HG03097 (cell line): ENCODE measurements at regions not wholly inside any gene's neighbourhood (a gene's known extent, or its start where the extent isn't known, plus 50 kb on each side); places are given as distances from the start of the nearest gene placed in this dataset.
A peak's percentile ranks its signal among the peaks of the same experiment; 100 is the strongest.
"Not testable (repeated sequence)": the region's sequence is repeated elsewhere in the genome, so short reads cannot be mapped to it uniquely, and the experiment has no call there.

Experiments used
- ATAC-seq: cut with Tn5 transposase; IDR thresholded peaks from one replicate; pipeline ENCODE4 v1.9.1; 2021; ENCODE audit not compliant: unreplicated experiment, low FRiP score

DNA sequence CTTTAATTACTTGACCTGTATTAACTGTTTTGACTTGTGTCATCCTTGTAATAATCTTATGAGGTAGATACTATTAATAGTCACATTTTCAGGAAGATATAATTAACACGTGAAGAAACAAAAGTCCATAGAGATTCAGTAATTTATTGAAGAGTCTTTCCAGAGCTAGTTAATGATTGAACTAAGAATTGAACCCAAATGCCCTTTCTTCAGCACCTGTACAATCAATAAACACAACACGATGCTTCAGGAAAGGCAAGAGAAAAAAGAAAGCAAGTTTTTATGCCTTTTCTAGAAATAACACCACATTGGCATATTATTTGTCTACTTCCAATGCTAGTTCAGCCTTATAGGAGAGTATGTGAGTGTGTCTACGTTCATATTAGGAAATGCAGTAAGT lies 399.6 kb downstream of the NAF1 start:
- ATAC-seq: no peak

DNA sequence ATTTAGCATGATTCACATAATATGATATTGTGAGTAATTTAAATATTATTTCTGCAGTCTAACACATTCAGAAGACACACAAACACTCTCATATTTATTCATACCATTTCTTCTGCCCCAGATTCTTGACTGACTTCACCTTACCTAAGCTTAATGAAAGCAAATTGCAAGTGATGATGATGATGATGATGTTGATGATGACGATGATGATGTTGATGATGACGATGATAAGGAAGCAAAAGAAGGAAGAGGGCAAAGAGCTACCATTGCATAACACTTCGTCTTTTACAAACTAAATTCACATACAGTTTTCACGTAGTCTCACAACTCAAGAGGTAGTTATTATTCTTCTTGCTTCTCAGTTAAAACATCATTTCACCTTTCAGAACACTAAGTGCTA lies 404.7 kb downstream of the NAF1 start:
- no peak for ATAC-seq

GRCh38 chr4:162740228-162740627 lies 426.5 kb downstream of the NAF1 start:
- ATAC-seq: not testable (repeated sequence)

DNA sequence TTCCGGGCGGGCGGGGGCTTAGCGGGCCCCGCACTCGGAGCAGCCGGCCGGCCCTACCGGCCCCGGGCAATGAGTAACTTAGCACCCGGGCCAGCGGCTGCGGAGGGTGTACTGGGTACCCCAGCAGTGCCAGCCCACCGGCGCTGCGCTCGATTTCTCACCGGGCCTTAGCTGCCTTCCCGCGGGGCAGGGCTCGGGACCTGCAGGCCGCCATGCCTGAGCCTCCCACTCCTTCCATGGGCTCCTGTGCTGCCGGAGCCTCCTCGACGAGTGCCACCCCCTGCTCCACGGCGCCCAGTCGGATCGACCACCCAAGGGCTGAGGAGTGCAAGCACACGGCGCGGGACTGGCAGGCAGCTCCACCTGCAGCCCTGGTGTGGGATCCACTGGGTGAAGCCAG lies 427.1 kb downstream of the NAF1 start:
- not testable (repeated sequence) for ATAC-seq

DNA sequence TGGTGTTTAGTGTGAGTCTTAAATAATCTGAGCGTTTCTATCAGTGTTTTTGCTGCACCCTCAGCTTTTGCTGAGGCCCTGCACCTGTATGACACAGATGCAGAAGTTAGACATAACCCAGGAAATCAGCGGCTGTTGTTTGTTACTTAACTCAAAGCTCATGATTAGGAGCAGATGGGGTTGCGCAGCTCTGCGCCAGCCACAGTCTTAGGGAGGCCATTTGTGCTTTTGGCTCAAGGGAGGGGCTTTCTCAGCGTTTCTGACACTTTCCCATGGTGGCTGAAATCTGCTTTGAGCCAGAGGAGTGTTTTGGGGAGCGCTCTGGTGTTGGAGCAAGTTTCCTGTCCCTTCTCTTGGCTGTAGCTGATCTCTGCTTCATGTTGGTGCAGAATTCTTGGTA lies 433.8 kb downstream of the NAF1 start:
- ATAC-seq: no peak

DNA sequence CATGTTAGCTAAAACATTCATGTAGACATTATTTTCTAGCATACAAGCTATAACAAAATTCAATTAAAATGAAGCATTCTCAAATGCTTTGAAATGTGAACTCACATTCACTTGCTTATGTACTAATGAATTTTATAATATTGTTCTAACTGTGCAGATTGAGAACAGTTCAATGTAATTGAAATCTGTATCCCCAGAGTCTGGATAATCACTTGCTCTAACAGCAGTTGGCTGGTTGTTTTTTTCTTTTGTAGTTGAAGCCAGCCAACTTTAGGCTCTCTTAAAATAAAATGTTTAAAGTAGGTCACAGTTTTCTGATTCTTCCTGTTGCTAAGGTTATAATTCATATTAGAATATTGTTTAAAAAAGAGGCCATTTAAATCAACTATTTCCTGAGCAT lies 438.9 kb downstream of the NAF1 start:
- ATAC-seq: no peak

GRCh38 chr4:162727232-162727631 lies 439.5 kb downstream of the NAF1 start:
- ATAC-seq: no peak

GRCh38 chr4:162715401-162715800 lies 451.3 kb downstream of the NAF1 start:
- ATAC-seq: no peak

- no peak for ATAC-seq
Measured at GRCh38 chr4:162707962-162708361, 458.7 kb downstream of the NAF1 start.

DNA sequence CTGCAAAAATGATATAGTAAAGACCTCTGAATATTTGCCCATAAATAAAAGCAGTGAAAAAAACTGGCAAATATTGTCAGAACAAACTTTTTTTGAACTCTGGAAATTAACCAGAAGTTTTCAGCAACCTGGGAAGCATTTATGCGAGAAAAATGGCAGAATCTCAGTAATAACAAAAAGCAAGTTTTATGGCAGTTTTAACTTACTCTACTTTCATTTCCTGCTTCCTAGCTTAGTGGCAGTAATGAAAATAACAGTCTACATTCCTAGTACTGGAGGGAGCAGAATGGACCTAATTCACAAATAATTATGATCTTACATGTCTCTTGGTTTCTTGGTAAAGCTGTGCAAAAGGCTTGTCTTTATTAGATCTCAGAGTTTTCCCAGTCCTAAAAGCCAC lies 460.1 kb downstream of the NAF1 start:
- ATAC-seq: no peak

DNA sequence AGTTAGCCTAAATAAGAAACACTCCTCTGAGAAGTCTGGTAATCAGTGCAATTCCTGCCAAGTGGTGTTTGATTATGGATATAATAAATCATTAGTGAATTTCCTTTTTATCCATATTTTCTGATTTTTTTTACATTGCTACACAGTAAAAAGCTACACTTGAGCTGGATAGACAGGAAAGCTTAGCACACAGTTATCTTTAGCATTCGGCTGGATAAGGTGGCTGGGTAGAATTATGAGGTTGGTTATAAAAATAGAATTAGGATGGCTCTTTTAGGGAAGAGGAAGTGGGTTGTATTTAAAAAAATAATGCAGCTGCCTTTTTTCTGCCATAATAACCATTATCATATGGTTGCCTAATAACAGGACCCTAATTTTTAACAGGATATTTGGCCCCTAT lies 460.6 kb downstream of the NAF1 start:
- no peak for ATAC-seq

- ATAC-seq: no peak
Measured at GRCh38 chr4:162705130-162705803, 461.4 kb downstream of the NAF1 start.

DNA sequence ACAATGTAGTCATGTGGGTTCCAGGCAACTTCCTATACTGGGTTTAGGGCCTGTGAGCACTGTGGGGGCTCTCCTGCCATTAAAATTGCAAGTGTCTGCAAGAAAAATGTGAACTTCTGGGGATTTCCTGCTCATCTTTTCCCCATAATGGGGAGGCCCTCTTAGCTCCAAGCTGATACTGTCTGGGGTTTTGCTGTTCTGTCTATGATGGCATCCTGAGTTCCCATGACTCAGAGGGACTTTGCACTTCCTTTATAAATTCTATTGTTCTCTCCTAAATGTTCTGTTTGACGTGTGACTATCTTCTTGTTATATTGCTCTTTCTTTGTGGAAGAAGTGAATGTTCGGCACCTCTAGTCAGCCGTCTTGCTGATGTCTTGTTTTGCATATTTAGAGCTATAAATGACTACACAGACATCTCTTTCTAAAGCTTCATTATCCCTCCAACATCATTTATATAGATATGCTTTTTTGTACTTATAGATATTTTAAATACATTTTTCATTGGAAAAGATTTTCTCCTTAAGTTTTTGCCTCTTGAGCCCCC lies 465.8 kb downstream of the NAF1 start:
- no peak for ATAC-seq

DNA sequence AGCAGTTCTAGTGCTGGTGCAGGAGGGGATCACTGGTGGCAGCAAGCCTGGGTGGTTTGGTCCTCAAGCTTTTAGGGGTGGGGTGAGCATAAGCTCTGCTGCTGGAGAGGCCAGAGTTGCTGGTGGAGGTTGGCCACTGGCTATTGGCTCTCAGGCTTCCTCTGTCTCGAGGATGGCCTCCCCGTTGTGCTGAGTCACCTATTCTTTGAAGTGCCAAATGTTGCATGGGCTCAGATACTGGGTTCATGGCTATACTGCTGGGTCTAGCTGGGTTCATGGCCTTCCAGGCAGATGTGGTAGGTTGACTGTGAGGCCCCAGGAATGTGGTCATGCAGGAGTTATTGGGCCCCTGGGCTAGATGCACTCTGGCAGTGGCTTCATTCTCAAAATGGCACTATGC lies 466.3 kb downstream of the NAF1 start:
- ATAC-seq: no peak

DNA sequence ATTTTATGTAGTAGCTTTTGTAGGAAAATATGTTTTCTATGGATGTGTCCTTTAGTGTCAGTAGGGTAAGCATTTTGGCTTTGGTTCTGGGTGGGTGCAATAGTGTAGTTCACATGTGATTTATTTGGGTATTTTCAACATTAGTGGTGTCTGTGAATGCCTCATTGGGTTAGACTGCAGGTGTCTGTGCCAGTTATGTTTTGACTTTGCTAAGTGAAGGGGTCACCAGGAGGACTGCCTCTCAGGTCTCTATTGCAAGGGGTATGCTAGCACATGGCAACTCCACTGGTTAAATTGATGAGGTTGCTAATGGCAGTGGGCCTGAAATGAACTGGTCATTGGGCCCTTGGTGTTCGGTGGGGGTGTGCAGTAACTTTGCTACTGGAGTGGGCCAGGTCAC lies 467.1 kb downstream of the NAF1 start:
- ATAC-seq: no peak

- ATAC-seq: no peak
Measured at GRCh38 chr4:162685410-162685809, 481.3 kb downstream of the NAF1 start.

- no peak for ATAC-seq
Measured at GRCh38 chr4:162684998-162685397, 481.7 kb downstream of the NAF1 start.

- peak; percentile 19 for ATAC-seq
Measured at GRCh38 chr4:162684371-162684700, 482.4 kb downstream of the NAF1 start.

DNA sequence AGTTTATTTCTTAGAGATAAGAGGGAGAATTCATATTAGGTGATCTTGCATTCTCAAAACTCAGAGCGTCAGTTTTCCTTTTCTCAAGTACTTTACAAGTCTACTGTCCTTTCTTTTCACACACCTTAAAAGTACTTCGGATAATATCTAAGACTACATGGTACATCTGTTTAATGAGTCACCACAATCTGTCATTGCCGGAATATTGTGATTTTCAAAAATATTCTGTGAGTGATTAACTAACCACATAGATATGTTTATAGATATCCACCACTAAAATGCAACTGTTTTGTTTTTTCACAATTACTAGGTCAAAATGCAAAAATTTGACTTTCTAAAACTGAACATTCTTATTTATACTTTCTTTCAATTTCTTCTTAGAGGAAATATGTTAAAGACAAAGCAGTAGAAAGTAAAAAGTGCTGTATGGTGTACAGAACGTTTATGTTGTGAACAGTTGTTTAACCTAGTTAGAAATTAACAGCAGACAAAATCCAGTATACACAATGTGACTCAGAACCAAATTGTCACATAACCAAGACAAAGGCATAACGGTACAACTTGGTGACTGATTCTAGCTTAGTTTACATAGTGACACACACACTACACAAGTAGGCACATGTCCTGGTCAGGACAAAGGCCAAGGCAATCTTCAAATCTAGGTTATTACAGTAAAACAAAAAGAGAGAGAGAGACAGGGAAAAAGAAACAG lies 482.9 kb downstream of the NAF1 start:
- ATAC-seq: peak; percentile 96

DNA sequence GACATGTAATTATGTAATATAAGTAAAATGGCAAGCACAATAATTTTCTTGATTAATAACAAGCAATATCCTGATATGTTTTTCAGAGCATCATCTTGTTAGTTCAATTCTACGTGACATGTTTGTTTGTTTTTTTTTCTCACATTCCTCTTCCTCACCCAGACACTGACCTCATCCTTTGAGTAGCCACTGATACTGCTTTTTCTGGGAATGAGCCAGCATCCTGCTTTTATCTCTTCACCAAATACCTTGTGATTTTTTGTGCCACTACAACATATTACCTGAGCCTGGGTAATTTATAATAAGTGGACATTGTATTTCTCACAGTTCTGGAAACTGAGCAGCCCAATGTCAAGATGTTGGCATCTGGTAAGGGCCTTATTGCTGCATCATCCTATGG lies 484.0 kb downstream of the NAF1 start:
- no peak for ATAC-seq

DNA sequence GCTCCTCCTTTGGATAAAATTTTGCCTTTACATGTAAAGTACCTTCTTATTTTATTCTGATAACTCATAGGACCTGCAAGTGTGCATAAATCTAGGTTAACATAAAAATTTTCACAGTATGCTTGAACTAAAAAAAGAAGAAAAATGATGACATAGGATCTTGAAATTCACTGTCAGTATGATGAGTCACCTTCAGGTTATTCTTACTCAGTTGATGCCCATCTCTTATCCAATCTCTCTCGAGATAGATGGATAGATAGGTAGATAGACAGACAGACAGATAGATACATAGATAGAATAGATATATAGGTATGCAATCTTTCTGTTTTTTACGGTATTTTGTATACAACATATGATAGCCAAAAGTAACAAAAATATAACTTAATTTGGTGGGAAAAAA lies 485.5 kb downstream of the NAF1 start:
- no peak for ATAC-seq

DNA sequence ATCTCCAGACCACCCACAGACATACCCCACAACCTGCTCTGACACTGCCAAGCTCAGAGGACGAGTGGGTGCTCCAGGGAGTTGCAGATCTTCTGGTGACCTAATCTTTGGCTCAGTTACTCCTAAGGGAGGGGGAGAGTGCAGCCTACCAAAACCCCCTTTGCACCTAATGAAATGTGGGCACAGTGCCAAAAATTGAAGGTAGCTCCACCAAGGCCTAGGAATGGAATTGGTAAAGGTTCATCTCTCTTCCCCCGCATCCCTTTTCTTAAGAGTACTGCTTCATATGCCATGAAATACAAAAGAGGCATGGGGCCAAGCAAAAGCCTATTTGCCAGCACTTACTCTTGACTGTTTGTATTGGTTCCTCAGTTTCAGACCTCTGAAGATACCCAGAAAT lies 491.0 kb downstream of the NAF1 start:
- ATAC-seq: no peak
